HG03565 (cell line): ENCODE measurements at regions not wholly inside any gene's neighbourhood (a gene's known extent, or its start where the extent isn't known, plus 50 kb on each side); places are given as distances from the start of the nearest gene placed in this dataset.

Experiments used
- ATAC-seq: cut with Tn5 transposase; IDR thresholded peaks from one replicate; pipeline ENCODE4 v1.9.1; 2021; ENCODE audit warnings: mild to moderate bottlenecking, moderate library complexity; ENCODE audit not compliant: unreplicated experiment

DNA sequence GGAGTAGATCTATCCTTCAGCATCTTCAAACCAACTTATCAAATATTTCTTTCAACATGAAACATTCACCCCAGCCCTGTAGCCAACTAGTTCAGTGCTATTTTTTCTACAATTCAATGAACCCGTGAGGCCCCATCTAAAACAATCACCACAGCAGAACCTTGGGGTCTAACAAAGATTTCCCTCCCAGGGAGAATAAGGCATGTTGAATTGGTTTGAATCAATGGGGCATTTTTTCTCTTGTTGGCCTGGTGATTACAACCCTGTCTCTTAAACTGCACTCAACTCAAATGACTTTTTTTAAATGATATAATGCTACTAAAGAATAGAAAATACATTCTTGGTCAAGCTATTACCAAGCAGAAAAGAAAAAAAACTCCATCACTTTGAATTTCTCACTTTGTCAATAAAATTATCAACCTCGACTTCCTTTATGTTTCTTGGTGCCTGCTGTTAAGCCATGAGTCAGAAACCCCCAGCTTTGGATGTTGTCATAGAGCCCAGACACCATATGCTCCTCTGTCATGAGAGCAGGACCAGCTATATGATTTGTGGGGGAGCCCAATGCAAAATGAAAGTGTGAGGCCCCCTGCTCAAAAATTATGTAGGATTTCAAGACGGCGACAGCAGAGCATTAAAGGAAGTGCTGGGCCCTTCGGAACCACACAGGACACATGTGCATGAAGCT, 282.4 kb downstream of the MEIS1 start:
- ATAC-seq = no peak

GRCh38 chr2:66717973-66718372, 283.0 kb downstream of the MEIS1 start:
- ATAC-seq = no peak

GRCh38 chr2:66721776-66722175, 286.9 kb downstream of the MEIS1 start:
- no peak for ATAC-seq

DNA sequence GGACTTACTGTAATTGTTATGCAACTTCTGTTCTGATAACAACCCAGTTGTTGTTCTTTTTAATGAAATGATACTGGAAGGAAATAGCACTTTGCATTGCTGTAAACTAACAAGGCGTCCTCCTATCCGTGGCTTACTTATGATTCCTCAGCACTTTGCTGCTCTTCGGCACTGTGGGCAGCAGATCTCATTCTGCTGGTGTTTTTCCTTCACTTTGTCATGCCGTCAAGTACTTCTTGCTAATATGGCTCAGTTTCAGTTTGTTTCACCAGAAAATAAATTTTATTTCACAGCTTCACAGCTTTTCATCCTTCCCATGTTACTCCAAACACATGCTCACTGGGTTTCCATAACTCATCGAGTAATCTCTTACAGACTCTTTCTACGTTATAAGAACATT, 289.3 kb downstream of the MEIS1 start:
- no peak for ATAC-seq

DNA sequence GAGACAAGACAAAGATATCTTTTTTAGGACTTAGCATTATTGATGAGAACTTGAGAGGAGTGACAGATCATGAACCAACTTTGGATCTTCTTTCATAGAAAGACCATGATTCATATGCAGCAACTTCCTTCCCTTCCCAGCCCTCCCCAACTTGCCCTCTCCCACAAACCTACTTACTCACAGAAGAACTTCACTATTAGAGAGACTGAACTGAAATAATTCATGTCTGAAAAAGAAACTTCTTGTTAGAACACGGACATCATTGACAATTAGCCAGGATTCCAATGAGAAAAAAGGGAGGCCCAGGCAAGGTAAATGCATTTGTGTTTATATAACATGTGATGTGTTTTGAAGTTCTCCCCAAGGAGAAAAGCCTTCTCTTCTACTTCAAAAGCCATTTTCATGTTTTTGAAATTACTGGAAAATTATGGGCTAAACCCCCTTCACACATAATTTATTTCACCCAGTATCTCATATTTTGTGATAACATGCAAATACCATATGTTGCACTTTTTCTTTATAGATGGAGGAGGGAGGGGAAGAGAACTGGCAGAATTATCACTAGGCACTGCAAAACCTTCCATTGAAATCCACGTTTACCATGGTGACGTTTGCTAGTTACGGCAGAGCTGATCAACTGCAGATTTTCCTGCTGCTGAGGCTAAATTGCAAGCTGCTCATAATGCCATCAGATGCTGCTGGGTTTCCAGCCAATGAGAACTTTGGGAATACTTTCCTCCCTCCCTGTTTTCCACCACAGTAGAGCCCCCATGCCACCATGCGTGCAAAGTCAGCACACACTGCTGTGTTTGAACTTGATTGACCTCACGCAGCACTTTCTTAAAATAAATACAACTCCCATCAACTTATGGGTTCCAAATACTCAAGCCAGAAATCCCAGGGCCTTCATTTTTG, 294.7 kb downstream of the MEIS1 start:
- ATAC-seq = no peak

- ATAC-seq = no peak
These were observed 295.5 kb downstream of the MEIS1 start for GRCh38 chr2:66730441-66730840.

DNA sequence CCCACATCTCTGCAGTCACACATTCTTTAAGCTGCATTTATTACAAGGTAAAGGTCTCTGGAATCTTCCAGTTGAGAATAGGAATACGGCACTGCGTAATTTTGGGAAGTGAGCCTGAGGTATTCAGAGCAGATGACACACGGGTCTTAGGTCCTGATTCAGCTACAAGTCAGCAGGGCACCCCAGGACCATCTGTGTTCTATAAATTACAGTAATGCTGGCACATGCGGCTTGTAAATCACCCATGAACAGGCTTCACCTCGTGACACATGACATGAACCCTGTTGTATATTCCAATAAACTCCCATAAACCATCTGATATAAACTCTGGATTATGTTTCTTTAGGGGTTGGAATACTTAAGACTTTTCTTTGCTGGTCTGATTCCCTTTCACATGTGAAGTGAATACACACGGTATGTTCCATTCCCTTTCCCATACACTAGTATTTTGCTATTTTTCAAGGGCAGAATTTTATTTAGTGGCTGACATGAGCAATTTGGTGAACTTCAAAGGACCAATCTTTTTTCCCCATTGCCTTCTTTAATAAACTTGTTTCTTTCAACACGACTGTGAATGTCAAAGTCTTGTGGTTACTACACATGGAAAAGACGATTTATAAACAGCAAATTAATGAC, 298.6 kb downstream of the MEIS1 start:
- ATAC-seq = no peak

GRCh38 chr2:66748939-66749338, 314.0 kb downstream of the MEIS1 start:
- no peak for ATAC-seq

- no peak for ATAC-seq
These were observed 314.6 kb downstream of the MEIS1 start for GRCh38 chr2:66749566-66749965.

GRCh38 chr2:66753257-66753656, 318.3 kb downstream of the MEIS1 start:
- ATAC-seq = no peak

GRCh38 chr2:66753660-66754059, 318.7 kb downstream of the MEIS1 start:
- no peak for ATAC-seq

- ATAC-seq = no peak
These were observed 321.0 kb downstream of the MEIS1 start for GRCh38 chr2:66755974-66756373.

GRCh38 chr2:66761826-66762225, 326.9 kb downstream of the MEIS1 start:
- ATAC-seq = no peak

DNA sequence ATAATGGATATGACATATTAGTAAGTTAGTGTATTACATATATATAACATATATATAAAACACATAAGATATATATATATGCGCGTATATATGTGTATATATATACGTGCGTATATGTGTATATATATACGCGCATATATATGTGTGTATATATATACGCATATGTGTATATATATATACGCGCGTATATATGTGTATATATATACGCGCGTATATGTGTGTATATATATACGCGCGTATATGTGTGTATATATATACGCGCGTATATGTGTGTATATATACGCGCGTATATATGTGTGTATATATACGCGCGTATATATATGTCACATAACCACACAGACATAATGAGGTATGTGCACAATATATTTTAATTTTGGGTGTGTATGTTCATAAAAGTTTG, 327.8 kb downstream of the MEIS1 start:
- ATAC-seq = no peak

DNA sequence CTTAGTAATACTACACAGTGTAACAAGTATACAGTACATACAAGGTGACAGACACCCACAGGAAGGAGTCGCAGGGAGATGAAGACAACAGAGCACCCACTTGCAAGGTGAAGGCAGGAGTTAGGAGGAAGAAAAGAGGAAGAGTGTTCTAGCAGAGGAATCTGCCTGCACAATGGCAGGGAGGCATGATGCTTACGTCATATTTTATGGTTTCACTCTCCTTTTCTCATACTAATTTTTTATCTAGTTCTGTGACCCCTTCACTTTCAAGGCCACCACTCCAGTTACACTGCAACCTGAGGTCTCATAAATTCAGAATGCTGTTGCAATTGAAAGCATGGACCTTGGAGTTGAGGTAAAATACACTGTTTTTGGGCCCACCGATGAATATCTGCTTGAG, 331.7 kb downstream of the MEIS1 start:
- no peak for ATAC-seq

- ATAC-seq = no peak
These were observed 336.5 kb downstream of the MEIS1 start for GRCh38 chr2:66771359-66771976.

- ATAC-seq = no peak
These were observed 337.7 kb downstream of the MEIS1 start for GRCh38 chr2:66772618-66773017.

GRCh38 chr2:66775730-66776422, 341.0 kb downstream of the MEIS1 start:
- ATAC-seq = no peak

DNA sequence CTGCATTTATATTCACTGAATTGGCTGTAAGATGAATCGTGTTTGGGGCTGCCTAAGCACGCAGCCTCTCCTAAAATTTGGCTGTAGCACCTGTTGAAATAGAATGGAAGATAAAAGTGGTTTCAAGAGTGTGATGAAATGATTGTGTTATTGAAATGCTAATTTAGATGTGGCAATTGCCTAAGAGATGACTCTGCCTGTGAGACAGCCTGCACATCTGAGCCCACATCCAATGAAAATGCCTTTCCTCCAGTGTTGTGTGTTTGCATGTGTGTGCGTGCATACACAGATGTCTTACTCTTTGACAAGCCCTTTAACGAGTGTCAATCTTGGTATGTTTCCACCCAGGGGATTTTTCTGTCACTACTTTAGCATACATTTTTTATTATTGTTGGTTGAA, 346.9 kb downstream of the MEIS1 start:
- no peak for ATAC-seq

GRCh38 chr2:66782780-66783361, 347.9 kb downstream of the MEIS1 start:
- no peak for ATAC-seq
